DND-41 (cell line): ENCODE measurements at regions not wholly inside any gene's neighbourhood (a gene's known extent, or its start where the extent isn't known, plus 50 kb on each side); places are given as distances from the start of the nearest gene placed in this dataset.

ENCODE experiments used
- ATAC-seq: fragments of 200-7000 bp; cut with Tn5 transposase; 3 replicates; pipeline ENCODE4 v1.9.1; 2021; ENCODE audit warnings: low read depth; ENCODE audit not compliant: insufficient read depth
- DNase-seq: peaks from one replicate; pipeline ENCODE4 v3.0.0-alpha.2; 2020
- H2AFZ ChIP-seq: 2 replicates; pipeline ENCODE4 v1.6.0; 2012; ENCODE audit warnings: low read depth, low read length
- H3K27ac ChIP-seq: 2 replicates; pipeline ENCODE4 v1.5.1; 2012; ENCODE audit warnings: low read length, inconsistent platforms
- H3K27me3 ChIP-seq: fragments of 200-600 bp; sonication (generic); 2 replicates; pipeline ENCODE4 v1.6.0; 2012; ENCODE audit warnings: low read length, mild to moderate bottlenecking, inconsistent platforms; ENCODE audit not compliant: insufficient read depth, poor library complexity
- H3K36me3 ChIP-seq: 2 replicates; pipeline ENCODE4 v1.5.1; 2012; ENCODE audit warnings: low read length, inconsistent platforms; ENCODE audit not compliant: insufficient read depth
- H3K4me1 ChIP-seq: 2 replicates; pipeline ENCODE4 v1.5.1; 2012; ENCODE audit warnings: mild to moderate bottlenecking, low read length; ENCODE audit not compliant: insufficient read depth
- H3K4me2 ChIP-seq: 2 replicates; pipeline ENCODE4 v1.6.0; 2012; ENCODE audit warnings: mild to moderate bottlenecking, moderate library complexity, low read length, inconsistent platforms; ENCODE audit not compliant: insufficient read depth
- H3K4me3 ChIP-seq, 2 experiments: fragments of 200-600 bp in 1 of 2; shearing (Covaris generic) in 1 of 2; 2 replicates each; pipeline ENCODE4 v1.5.1; 2012 to 2016; ENCODE audit warnings: inconsistent platforms in 2 of 2, low read length in 2 of 2, mild to moderate bottlenecking in 2 of 2, low read depth in 1 of 2, moderate library complexity in 1 of 2
- H3K79me2 ChIP-seq: 2 replicates; pipeline ENCODE4 v1.6.0; 2012; ENCODE audit warnings: low read length, inconsistent platforms; ENCODE audit not compliant: insufficient read depth
- H3K9ac ChIP-seq: 2 replicates; pipeline ENCODE4 v1.6.0; 2012; ENCODE audit warnings: low read depth, mild to moderate bottlenecking, inconsistent platforms, low read length, moderate library complexity
- H3K9me3 ChIP-seq: 2 replicates; pipeline ENCODE4 v1.5.1; 2012; ENCODE audit warnings: low read length, moderate library complexity, mild to moderate bottlenecking, inconsistent platforms; ENCODE audit not compliant: insufficient read depth, severe bottlenecking
- H4K20me1 ChIP-seq: 2 replicates; pipeline ENCODE4 v1.6.0; 2012; ENCODE audit warnings: low read length; ENCODE audit not compliant: insufficient read depth
- CTCF ChIP-seq: IDR thresholded peaks from 2 replicates; pipeline ENCODE4 v1.5.1; 2012; ENCODE audit warnings: borderline replicate concordance, low read length, moderate library complexity, mild to moderate bottlenecking; ENCODE audit not compliant: poor library complexity, severe bottlenecking; ENCODE audit errors: extremely low read depth
- EZH2 ChIP-seq: IDR thresholded peaks from 3 replicates; pipeline ENCODE4 v1.6.1; 2012; ENCODE audit warnings: borderline replicate concordance, low read depth, mild to moderate bottlenecking, moderate library complexity, low read length, inconsistent platforms; ENCODE audit not compliant: severe bottlenecking

- TF ChIP-seq CTCF (no peak), EZH2 (no peak)
- H3K4me2 ChIP-seq = no peak overlapping the region
- peaks cover 16% of the 10 kb centered on the region for H3K27me3 ChIP-seq
- no peak overlapping the region for H3K27ac ChIP-seq
- H3K9me3 ChIP-seq = no peaks in the 10 kb centered on the region
- no peak overlapping the region for H3K4me3 ChIP-seq
- no peak overlapping the region for H3K9ac ChIP-seq
- no peaks in the 10 kb centered on the region for H4K20me1 ChIP-seq
- no peak for ATAC-seq
- H2AFZ ChIP-seq = no peak overlapping the region
- no peaks in the 10 kb centered on the region for H3K4me1 ChIP-seq
- no peaks in the 10 kb centered on the region for H3K79me2 ChIP-seq
- H3K36me3 ChIP-seq = no peaks in the 10 kb centered on the region
- DNase-seq = no peak
These were observed 134.8 kb downstream of the GLI2 start for GRCh38 chr2:120870467-120870788.

- TF ChIP-seq CTCF (no peak), EZH2 (no peak)
- no peak for ATAC-seq
- H3K9ac ChIP-seq = no peak overlapping the region
- H3K36me3 ChIP-seq = no peaks in the 10 kb centered on the region
- H3K9me3 ChIP-seq = no peaks in the 10 kb centered on the region
- peaks cover 16% of the 10 kb centered on the region for H3K27me3 ChIP-seq
- no peak overlapping the region for H3K4me3 ChIP-seq
- H3K4me1 ChIP-seq = no peaks in the 10 kb centered on the region
- no peak overlapping the region for H3K4me2 ChIP-seq
- DNase-seq = no peak
- H3K27ac ChIP-seq = no peak overlapping the region
- no peaks in the 10 kb centered on the region for H4K20me1 ChIP-seq
- no peaks in the 10 kb centered on the region for H3K79me2 ChIP-seq
- H2AFZ ChIP-seq = no peak overlapping the region
These were observed 135.5 kb downstream of the GLI2 start for GRCh38 chr2:120871016-120871635.

- Histone ChIP-seq H4K20me1 (no peaks in the 10 kb centered on the region), H3K27ac (no peak overlapping the region), H3K27me3 (peaks cover 16% of the 10 kb centered on the region), H3K4me3 (no peak overlapping the region), H3K9me3 (no peaks in the 10 kb centered on the region), H3K4me1 (no peaks in the 10 kb centered on the region), H3K4me2 (no peak overlapping the region), H3K79me2 (no peaks in the 10 kb centered on the region), H2AFZ (no peak overlapping the region), H3K9ac (no peak overlapping the region), H3K36me3 (no peaks in the 10 kb centered on the region)
- DNase-seq = no peak
- TF ChIP-seq EZH2 (no peak), CTCF (no peak)
- no peak for ATAC-seq
These were observed 136.4 kb downstream of the GLI2 start for GRCh38 chr2:120871881-120872620.
